ENCODE measurements at regions not wholly inside any gene's neighbourhood (a gene's known extent, or its start where the extent isn't known, plus 50 kb on each side); places are given as distances from the start of the nearest gene placed in this dataset.

- TF ChIP-seq POLR2A (IDR thresholded peaks at IDR 0.05) (no peak), CTCF (IDR thresholded peaks at IDR 0.05) (no peak)
These were observed 62.4 kb upstream of the TAS2R16 start for GRCh38 chr7:123057911-123058310.

Measured in prostate gland (tissue), 2 donors.